ENCODE measurements at regions not wholly inside any gene's neighbourhood (a gene's known extent, or its start where the extent isn't known, plus 50 kb on each side); places are given as distances from the start of the nearest gene placed in this dataset.

DNA sequence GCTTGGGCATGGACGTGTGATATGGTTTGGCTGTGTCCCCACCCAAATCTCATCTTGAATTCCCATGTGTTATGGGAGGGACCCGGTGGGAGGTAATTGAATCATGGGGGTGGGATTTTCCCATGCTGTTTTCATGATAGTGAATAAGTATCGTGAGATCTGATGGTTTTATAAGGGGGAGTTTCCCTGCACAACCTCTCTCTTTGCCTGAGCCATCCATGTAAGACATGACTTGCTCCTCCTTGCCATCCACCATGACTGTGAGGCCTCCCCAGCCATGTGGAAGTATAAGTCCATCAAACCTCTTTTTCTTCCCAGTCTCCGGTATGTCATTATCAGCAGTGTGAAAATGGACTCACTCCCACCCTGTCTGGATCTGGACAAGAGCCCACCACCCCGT is 393.4 kb downstream of the SEC14L1 start (continued):
- TF ChIP-seq, protein P1, sequence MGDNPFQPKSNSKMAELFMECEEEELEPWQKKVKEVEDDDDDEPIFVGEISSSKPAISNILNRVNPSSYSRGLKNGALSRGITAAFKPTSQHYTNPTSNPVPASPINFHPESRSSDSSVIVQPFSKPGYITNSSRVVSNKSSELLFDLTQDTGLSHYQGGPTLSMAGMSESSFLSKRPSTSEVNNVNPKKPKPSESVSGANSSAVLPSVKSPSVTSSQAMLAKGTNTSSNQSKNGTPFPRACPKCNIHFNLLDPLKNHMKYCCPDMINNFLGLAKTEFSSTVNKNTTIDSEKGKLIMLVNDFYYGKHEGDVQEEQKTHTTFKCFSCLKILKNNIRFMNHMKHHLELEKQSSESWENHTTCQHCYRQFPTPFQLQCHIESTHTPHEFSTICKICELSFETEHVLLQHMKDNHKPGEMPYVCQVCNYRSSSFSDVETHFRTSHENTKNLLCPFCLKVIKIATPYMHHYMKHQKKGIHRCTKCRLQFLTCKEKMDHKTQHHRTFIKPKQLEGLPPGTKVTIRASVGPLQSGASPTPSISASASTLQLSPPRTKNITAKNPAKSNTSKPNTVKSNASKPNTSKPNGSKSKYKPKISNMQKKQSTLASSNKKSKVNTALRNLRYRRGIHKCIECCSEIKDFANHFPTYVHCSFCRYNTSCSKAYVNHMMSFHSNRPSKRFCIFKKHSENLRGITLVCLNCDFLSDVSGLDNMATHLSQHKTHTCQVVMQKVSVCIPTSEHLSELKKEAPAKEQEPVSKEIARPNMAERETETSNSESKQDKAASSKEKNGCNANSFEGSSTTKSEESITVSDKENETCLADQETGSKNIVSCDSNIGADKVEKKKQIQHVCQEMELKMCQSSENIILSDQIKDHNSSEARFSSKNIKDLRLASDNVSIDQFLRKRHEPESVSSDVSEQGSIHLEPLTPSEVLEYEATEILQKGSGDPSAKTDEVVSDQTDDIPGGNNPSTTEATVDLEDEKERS (tag by site-specific recombination; IDR thresholded peaks at IDR 0.05), result 0 out of 2 replicates have a peak, but pooled peaks have one; percentile 19

- ChIA-PET CTCF (no interaction called here), POLR2A (no interaction called here)
- Histone ChIP-seq H3K27ac (ENCODE audit: extremely low read depth, low read depth, low read length) (no peak overlapping the region), H3K4me1 (ENCODE audit: control insufficient read depth, insufficient read depth, low read length) (peaks cover 4% of the 10 kb centered on the region; the same call in 1 of the 2 replicates), H3K4me3 (ENCODE audit: low read depth, low read length) (no peak overlapping the region), H3K36me3 (ENCODE audit: control insufficient read depth in 2 of 2, insufficient read depth in 1 of 2, low read length in 2 of 2) (no peaks in the 10 kb centered on the region), H3K9me3 (ENCODE audit: control insufficient read depth, insufficient read depth, low read depth, low read length) (no peaks in the 10 kb centered on the region)
- 0 out of 2 replicates have a peak, but pooled peaks have one; percentile 13 for TF ChIP-seq SCRT2 (tag by site-specific recombination; IDR thresholded peaks at IDR 0.05)
- TF ChIP-seq ZNF311 (tag by site-specific recombination; IDR thresholded peaks at IDR 0.05; ENCODE audit: borderline replicate concordance), result no peak
- TF ChIP-seq TRIM28 (IDR thresholded peaks at IDR 0.05; ENCODE audit: borderline replicate concordance, low read length), result no peak
- TF ChIP-seq ZNF704 (tag by site-specific recombination; IDR thresholded peaks at IDR 0.05), result no peak
- 0 out of 2 replicates have a peak, but pooled peaks have one; percentile 11 for TF ChIP-seq SP7 (tag by site-specific recombination; IDR thresholded peaks at IDR 0.05)
- TF ChIP-seq SETDB1 (IDR thresholded peaks at IDR 0.05; ENCODE audit: insufficient read length, low read length), result no peak
- peak; percentile 79 for TF ChIP-seq ATF2 (tag by site-specific recombination; IDR thresholded peaks at IDR 0.05; ENCODE audit: low read depth)
- TF ChIP-seq ZBTB21 (tag by site-specific recombination; IDR thresholded peaks at IDR 0.05), result no peak
- no peak for TF ChIP-seq WT1 (tag by site-specific recombination; IDR thresholded peaks at IDR 0.05)
- no peak for TF ChIP-seq ZNF488 (tag by site-specific recombination; IDR thresholded peaks at IDR 0.05)
- no peak for TF ChIP-seq ZSCAN30 (tag by site-specific recombination; IDR thresholded peaks at IDR 0.05)
- no peak for TF ChIP-seq BCL11A (tag by site-specific recombination; IDR thresholded peaks at IDR 0.05; ENCODE audit: low read depth)
- TF ChIP-seq, protein P2, sequence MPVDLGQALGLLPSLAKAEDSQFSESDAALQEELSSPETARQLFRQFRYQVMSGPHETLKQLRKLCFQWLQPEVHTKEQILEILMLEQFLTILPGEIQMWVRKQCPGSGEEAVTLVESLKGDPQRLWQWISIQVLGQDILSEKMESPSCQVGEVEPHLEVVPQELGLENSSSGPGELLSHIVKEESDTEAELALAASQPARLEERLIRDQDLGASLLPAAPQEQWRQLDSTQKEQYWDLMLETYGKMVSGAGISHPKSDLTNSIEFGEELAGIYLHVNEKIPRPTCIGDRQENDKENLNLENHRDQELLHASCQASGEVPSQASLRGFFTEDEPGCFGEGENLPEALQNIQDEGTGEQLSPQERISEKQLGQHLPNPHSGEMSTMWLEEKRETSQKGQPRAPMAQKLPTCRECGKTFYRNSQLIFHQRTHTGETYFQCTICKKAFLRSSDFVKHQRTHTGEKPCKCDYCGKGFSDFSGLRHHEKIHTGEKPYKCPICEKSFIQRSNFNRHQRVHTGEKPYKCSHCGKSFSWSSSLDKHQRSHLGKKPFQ (tag by site-specific recombination; IDR thresholded peaks at IDR 0.05), result no peak
- TF ChIP-seq SP3 (tag by site-specific recombination; IDR thresholded peaks at IDR 0.05), result no peak
- TF ChIP-seq, protein P3, sequence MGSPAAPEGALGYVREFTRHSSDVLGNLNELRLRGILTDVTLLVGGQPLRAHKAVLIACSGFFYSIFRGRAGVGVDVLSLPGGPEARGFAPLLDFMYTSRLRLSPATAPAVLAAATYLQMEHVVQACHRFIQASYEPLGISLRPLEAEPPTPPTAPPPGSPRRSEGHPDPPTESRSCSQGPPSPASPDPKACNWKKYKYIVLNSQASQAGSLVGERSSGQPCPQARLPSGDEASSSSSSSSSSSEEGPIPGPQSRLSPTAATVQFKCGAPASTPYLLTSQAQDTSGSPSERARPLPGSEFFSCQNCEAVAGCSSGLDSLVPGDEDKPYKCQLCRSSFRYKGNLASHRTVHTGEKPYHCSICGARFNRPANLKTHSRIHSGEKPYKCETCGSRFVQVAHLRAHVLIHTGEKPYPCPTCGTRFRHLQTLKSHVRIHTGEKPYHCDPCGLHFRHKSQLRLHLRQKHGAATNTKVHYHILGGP (tag by site-specific recombination; IDR thresholded peaks at IDR 0.05), result no peak
- TF ChIP-seq KLF16 (tag by site-specific recombination; IDR thresholded peaks at IDR 0.05), result no peak
- 0 out of 2 replicates have a peak, but pooled peaks have one; percentile 28 for TF ChIP-seq ZBTB17 (tag by site-specific recombination; IDR thresholded peaks at IDR 0.05)
- TF ChIP-seq, protein P4, sequence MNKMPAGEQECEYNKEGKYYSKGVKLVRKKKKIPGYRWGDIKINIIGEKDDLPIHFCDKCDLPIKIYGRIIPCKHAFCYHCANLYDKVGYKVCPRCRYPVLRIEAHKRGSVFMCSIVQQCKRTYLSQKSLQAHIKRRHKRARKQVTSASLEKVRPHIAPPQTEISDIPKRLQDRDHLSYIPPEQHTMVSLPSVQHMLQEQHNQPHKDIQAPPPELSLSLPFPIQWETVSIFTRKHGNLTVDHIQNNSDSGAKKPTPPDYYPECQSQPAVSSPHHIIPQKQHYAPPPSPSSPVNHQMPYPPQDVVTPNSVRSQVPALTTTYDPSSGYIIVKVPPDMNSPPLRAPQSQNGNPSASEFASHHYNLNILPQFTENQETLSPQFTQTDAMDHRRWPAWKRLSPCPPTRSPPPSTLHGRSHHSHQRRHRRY (tag by site-specific recombination; IDR thresholded peaks at IDR 0.05), result no peak
- no peak for TF ChIP-seq ZNF16 (tag by site-specific recombination; IDR thresholded peaks at IDR 0.05; ENCODE audit: low read depth)
- TF ChIP-seq, protein P5, sequence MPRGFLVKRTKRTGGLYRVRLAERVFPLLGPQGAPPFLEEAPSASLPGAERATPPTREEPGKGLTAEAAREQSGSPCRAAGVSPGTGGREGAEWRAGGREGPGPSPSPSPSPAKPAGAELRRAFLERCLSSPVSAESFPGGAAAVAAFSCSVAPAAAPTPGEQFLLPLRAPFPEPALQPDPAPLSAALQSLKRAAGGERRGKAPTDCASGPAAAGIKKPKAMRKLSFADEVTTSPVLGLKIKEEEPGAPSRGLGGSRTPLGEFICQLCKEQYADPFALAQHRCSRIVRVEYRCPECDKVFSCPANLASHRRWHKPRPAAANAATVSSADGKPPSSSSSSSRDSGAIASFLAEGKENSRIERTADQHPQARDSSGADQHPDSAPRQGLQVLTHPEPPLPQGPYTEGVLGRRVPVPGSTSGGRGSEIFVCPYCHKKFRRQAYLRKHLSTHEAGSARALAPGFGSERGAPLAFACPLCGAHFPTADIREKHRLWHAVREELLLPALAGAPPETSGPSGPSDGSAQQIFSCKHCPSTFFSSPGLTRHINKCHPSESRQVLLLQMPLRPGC (tag by site-specific recombination; IDR thresholded peaks at IDR 0.05), result no peak
- TF ChIP-seq ZNF580 (tag by site-specific recombination; IDR thresholded peaks at IDR 0.05), result no peak
- no peak for TF ChIP-seq BCL11B (tag by site-specific recombination; IDR thresholded peaks at IDR 0.05; ENCODE audit: low read depth)
- TF ChIP-seq ZNF302 (tag by site-specific recombination; IDR thresholded peaks at IDR 0.05; ENCODE audit: low read depth), result no peak
These were observed 394.7 kb downstream of the SEC14L1 start for GRCh38 chr17:77535435-77535834.
